Chondrocyte (in vitro differentiated cells): ENCODE measurements at regions not wholly inside any gene's neighbourhood (a gene's known extent, or its start where the extent isn't known, plus 50 kb on each side); places are given as distances from the start of the nearest gene placed in this dataset.

ENCODE experiments used
- DNase-seq: peaks from one replicate; pipeline ENCODE4 v3.0.0; 2021; ENCODE audit warnings: mixed read lengths, low spot score
- H3K27ac Mint-ChIP-seq: one replicate; pipeline ENCODE4 v1.8.0; 2021; ENCODE audit warnings: mild to moderate bottlenecking, moderate library complexity, mixed read lengths; ENCODE audit not compliant: unreplicated experiment
- H3K27me3 Mint-ChIP-seq: 2 replicates; pipeline ENCODE4 v1.8.0; 2021; ENCODE audit warnings: low read depth, mixed read lengths
- H3K36me3 Mint-ChIP-seq: 2 replicates; pipeline ENCODE4 v1.8.0; 2021; ENCODE audit warnings: low read depth, mixed read lengths
- H3K4me1 Mint-ChIP-seq: 2 replicates; pipeline ENCODE4 v1.8.0; 2021; ENCODE audit warnings: low read depth, mild to moderate bottlenecking, mixed read lengths
- H3K4me3 Mint-ChIP-seq: one replicate; pipeline ENCODE4 v1.8.0; 2021; ENCODE audit warnings: mild to moderate bottlenecking, moderate library complexity, mixed read lengths; ENCODE audit not compliant: unreplicated experiment
- H3K9me3 Mint-ChIP-seq: 2 replicates; pipeline ENCODE4 v1.8.0; 2021; ENCODE audit warnings: low read depth, mixed read lengths
- TF ChIP-seq, protein P1 (sequence below): fragments of 200-600 bp; sonication (generic); IDR thresholded peaks from 2 replicates; pipeline ENCODE4 v1.5.0; 2021; ENCODE audit warnings: antibody characterized with exemption, mild to moderate bottlenecking, moderate library complexity

DNA sequence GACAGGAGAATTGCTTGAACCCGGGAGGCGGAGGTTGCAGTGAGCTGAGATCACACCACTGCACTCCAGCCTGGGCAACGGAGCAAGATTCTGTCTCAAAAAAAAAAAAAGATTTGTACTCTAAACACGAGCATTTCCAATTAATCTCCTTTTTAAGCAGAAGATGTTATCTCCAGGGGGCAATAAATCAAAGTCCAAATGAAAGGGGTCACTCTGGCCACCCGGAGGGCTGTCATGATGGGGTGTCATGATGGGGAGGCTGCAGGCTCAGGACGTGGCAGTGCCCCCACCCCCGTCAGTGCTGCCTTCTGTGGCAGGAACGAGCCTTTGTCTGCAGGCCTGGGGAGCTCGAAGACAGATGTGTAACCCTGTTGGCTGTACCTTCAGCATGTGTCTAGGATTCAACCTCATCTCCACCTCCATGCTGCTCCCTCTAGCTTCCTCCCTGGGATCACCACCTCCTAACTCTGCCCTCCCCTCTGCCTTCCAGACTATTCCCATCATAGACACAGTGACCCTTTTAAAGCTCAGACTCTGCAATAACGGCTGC lies 76.9 kb upstream of the YWHAQ start:
- no peak for DNase-seq
- no peak overlapping the region for H3K4me3 Mint-ChIP-seq
- H3K9me3 Mint-ChIP-seq, result no peaks in the 10 kb centered on the region
- no peak overlapping the region for H3K27ac Mint-ChIP-seq
- H3K4me1 Mint-ChIP-seq, result peaks cover 15% of the 10 kb centered on the region
- no peaks in the 10 kb centered on the region for H3K36me3 Mint-ChIP-seq
- no peaks in the 10 kb centered on the region for H3K27me3 Mint-ChIP-seq
- TF ChIP-seq, protein P1, sequence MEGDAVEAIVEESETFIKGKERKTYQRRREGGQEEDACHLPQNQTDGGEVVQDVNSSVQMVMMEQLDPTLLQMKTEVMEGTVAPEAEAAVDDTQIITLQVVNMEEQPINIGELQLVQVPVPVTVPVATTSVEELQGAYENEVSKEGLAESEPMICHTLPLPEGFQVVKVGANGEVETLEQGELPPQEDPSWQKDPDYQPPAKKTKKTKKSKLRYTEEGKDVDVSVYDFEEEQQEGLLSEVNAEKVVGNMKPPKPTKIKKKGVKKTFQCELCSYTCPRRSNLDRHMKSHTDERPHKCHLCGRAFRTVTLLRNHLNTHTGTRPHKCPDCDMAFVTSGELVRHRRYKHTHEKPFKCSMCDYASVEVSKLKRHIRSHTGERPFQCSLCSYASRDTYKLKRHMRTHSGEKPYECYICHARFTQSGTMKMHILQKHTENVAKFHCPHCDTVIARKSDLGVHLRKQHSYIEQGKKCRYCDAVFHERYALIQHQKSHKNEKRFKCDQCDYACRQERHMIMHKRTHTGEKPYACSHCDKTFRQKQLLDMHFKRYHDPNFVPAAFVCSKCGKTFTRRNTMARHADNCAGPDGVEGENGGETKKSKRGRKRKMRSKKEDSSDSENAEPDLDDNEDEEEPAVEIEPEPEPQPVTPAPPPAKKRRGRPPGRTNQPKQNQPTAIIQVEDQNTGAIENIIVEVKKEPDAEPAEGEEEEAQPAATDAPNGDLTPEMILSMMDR, result no peak

DNA sequence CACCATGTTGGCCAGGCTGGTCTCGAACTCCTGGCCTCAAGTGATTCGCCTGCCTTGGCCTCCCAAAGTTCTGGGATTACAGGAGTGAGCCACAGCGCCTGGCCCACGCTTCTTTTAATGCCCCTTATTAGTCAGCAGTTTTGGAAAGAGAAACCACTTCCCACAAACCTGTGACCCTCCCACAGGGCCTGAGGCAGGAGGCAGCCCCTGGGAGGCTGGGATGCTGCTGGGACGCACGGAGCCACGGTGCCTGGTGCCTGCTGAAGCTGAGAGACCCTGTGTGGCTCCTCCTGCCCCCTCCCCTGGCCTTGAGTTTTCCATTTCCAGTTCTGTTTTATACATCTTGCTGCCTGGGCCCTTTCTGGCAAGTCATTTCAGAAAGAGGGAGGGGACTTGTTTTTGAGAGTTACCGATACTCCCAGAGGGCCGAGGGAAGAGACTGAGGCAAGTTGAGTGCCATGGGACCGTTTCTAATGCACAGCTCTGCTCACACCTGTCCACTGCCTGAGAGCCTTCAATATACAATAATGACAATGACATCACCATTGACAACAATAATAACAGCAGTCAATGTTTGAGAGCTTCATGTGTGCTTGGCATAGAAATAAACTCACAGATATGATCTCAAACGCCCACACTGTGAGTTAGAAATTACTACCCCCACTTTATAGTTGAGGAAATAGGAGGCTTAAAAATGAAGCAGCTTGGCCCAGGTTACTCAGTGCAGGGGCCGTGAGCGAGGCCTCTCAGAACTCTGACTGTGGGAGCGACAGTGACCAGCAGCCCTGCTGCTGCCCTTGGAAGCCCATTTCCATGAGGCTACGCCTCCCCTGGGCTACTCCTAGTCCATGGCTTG lies 78.1 kb upstream of the YWHAQ start:
- no peak for DNase-seq
- no peak overlapping the region for H3K4me3 Mint-ChIP-seq
- H3K27ac Mint-ChIP-seq, result no peak overlapping the region
- no peaks in the 10 kb centered on the region for H3K9me3 Mint-ChIP-seq
- H3K4me1 Mint-ChIP-seq, result peaks cover 3% of the 10 kb centered on the region
- H3K36me3 Mint-ChIP-seq, result no peaks in the 10 kb centered on the region
- TF ChIP-seq, protein P1, result no peak
- H3K27me3 Mint-ChIP-seq, result no peaks in the 10 kb centered on the region

DNA sequence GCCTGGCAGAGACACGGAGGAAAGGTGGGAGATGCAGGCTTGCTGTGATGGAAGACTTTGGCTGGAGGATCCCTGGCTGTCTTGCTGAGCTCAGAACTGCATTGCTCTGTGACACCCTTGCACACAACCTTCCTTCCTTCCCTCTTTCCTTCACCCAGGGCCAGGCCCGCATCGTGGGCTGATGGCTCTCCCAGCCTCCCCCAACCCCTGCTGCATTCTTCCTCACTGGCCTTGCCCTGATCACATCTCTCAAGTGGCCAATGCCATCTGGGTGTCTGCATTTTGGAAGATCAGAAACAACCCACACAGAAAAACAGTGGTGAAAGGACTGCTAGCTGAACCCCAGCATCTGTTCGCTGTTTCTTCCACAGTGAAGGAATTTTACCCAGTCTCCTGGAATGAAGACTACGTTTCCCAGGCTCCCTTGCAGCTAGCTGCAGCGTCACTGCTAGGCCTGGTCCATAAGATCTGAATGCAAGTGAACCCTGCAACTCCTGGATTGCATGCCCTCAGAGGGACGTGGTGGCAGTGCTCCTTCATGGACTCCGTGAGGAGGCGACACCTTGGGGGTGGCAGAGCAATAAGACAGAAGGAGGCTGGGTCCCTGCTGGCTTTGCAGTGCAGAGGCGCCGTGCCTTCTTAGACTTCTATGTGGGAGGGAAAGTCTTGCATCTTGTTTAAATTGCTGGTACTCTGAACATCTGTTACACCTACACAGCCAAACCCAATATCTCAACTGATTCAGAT lies 78.9 kb upstream of the YWHAQ start:
- no peaks in the 10 kb centered on the region for H3K36me3 Mint-ChIP-seq
- H3K4me1 Mint-ChIP-seq, result no peaks in the 10 kb centered on the region
- no peaks in the 10 kb centered on the region for H3K9me3 Mint-ChIP-seq
- H3K4me3 Mint-ChIP-seq, result no peak overlapping the region
- TF ChIP-seq, protein P1, result no peak
- H3K27ac Mint-ChIP-seq, result no peak overlapping the region
- DNase-seq, result no peak
- H3K27me3 Mint-ChIP-seq, result no peaks in the 10 kb centered on the region

DNA sequence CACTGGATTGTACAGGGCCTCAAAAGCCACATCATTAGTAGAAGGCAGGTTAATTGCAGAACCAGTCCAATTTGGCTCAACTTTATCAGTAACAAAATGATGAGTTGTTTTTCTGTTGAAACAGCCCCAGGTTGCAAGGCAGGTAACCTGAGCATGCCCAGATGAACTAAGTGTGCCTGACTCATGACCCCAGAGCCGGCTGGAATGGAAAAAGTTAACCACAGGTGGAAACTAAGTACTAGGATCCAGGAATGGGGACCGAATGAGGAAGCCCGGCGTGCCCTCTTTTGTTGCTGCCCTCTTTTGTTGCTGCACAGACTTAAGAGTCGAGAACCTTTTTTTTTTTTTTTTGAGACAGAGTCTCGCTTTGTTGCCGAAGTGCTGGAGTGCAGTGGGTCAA lies 79.5 kb upstream of the YWHAQ start:
- H3K4me1 Mint-ChIP-seq, result no peaks in the 10 kb centered on the region
- TF ChIP-seq, protein P1, result no peak
- no peaks in the 10 kb centered on the region for H3K27me3 Mint-ChIP-seq
- no peak overlapping the region for H3K4me3 Mint-ChIP-seq
- no peak overlapping the region for H3K27ac Mint-ChIP-seq
- no peaks in the 10 kb centered on the region for H3K9me3 Mint-ChIP-seq
- no peak for DNase-seq
- H3K36me3 Mint-ChIP-seq, result no peaks in the 10 kb centered on the region

DNA sequence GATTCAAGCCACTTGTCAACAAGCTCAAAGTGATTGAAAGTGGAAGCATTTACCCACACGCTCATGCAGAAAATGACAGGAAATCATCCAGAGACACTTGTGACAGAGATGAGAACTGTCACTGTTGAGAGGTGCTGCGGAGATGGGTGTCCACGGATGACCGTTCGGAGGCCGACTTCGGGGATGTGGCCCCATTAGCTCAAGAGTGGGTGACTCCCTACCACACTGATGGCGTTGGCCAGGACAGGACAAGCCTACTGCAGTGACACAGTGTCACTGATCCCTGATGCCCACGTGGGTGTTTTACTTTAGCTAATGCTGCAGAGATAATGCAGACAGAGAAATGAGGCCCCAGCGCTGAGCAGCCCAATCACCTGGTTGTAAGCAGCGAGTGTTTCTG lies 81.5 kb upstream of the YWHAQ start:
- DNase-seq, result no peak
- H3K27me3 Mint-ChIP-seq, result no peaks in the 10 kb centered on the region
- TF ChIP-seq, protein P1, result no peak
- no peaks in the 10 kb centered on the region for H3K36me3 Mint-ChIP-seq
- H3K9me3 Mint-ChIP-seq, result no peaks in the 10 kb centered on the region
- no peak overlapping the region for H3K4me3 Mint-ChIP-seq
- H3K27ac Mint-ChIP-seq, result no peak overlapping the region
- no peaks in the 10 kb centered on the region for H3K4me1 Mint-ChIP-seq
